ENCODE measurements at regions not wholly inside any gene's neighbourhood (a gene's known extent, or its start where the extent isn't known, plus 50 kb on each side); places are given as distances from the start of the nearest gene placed in this dataset.

- Histone ChIP-seq H3K27me3 (ENCODE audit: control insufficient read depth, insufficient read depth, low read length) (no peaks in the 10 kb centered on the region), H3K4me1 (ENCODE audit: control insufficient read depth, insufficient read depth, low read length) (0 out of 2 replicates have a peak, but pooled peaks cover 2% of the 10 kb centered on the region), H2AFZ (replicated peaks; ENCODE audit: low read length, poor library complexity) (no peak overlapping the region), H2BK15ac (ENCODE audit: low read depth, low read length) (no peak overlapping the region), H3K18ac (ENCODE audit: low read depth, low read length) (no peak overlapping the region), H3K23ac (ENCODE audit: low read depth, low read length) (no peak overlapping the region), H4K91ac (ENCODE audit: insufficient read depth, low read depth, low read length) (no peak overlapping the region), H3K9me3 (ENCODE audit: control insufficient read depth, insufficient read depth, low read length) (no peaks in the 10 kb centered on the region), H3K9me1 (ENCODE audit: insufficient read depth, low read length) (no peaks in the 10 kb centered on the region), H3K4ac (ENCODE audit: low read depth, low read length) (no peak overlapping the region), H3K56ac (ENCODE audit: extremely low read depth, insufficient read depth, low read length) (no peak overlapping the region), H3K14ac (replicated peaks; ENCODE audit: low read depth, low read length) (no peak overlapping the region), H3K4me3 (ENCODE audit: insufficient read depth, low read depth, low read length) (no peak overlapping the region), H3K36me3 (ENCODE audit: control insufficient read depth, insufficient read depth, low read length) (no peaks in the 10 kb centered on the region), H2AK9ac (replicated peaks; ENCODE audit: low read depth, low read length, poor library complexity) (no peak overlapping the region), H2BK20ac (ENCODE audit: low read depth, low read length) (no peak overlapping the region), H3K27ac (ENCODE audit: insufficient read depth, low read length) (no peak overlapping the region), H4K5ac (ENCODE audit: low read depth, low read length) (no peak overlapping the region), H3K9ac (ENCODE audit: low read depth, low read length) (no peak overlapping the region), H3K79me1 (ENCODE audit: low read depth in 1 of 2, low read length in 2 of 2) (no peaks in the 10 kb centered on the region), H4K20me1 (ENCODE audit: insufficient read depth, low read length) (no peaks in the 10 kb centered on the region), H4K8ac (ENCODE audit: low read depth in 2 of 2, low read length in 2 of 2) (no peak overlapping the region), H3K4me2 (ENCODE audit: low read depth, low read length) (no peak overlapping the region), H2BK5ac (ENCODE audit: low read depth, low read length, poor library complexity, severe bottlenecking) (no peak overlapping the region), H2AK5ac (ENCODE audit: low read depth, low read length) (no peak overlapping the region), H2BK120ac (ENCODE audit: low read depth, low read length) (no peak overlapping the region)
- in situ Hi-C loops (cut with MboI; ENCODE audit: low sequenced_read_pairs) (no loop called here), dilution Hi-C loops (cut with HindIII; ENCODE audit: low sequenced_read_pairs, unreplicated experiment) (no loop called here), intact Hi-C loops (cut with micrococcal nuclease) (no loop called here)
- TF ChIP-seq CHD1 (IDR thresholded peaks at IDR 0.05; ENCODE audit: low read depth, low read length), result no peak
- no peak for TF ChIP-seq MAZ (IDR thresholded peaks at IDR 0.05; ENCODE audit: borderline replicate concordance, low read depth, low read length)
- no peak for TF ChIP-seq NFE2L2 (IDR thresholded peaks at IDR 0.05; ENCODE audit: low read depth, low read length)
- no peak for TF ChIP-seq RCOR1 (IDR thresholded peaks at IDR 0.05; ENCODE audit: insufficient replicate concordance, low read length)
- no peak for TF ChIP-seq ELK1 (IDR thresholded peaks at IDR 0.05; ENCODE audit: borderline replicate concordance, low read depth, low read length)
- no peak for TF ChIP-seq RFX5 (IDR thresholded peaks at IDR 0.05; ENCODE audit: low read depth, low read length)
- TF ChIP-seq POLR2A (IDR thresholded peaks at IDR 0.05; ENCODE audit: low read depth, low read length), result no peak
- TF ChIP-seq MAFK (IDR thresholded peaks at IDR 0.05; ENCODE audit: low read depth, low read length), result no peak
- no peak for TF ChIP-seq MXI1 (IDR thresholded peaks at IDR 0.05; ENCODE audit: borderline replicate concordance, low read depth, low read length)
- TF ChIP-seq CEBPB (IDR thresholded peaks at IDR 0.05; ENCODE audit: low read depth, low read length), result no peak
- no peak for DNase-seq
- ChIA-PET POLR2A (ENCODE audit: unreplicated experiment) (no interaction called here), CTCF (interaction anchor here (0.5 kb wide), 1 partner anchor 22 kb away, joined by 3 read pairs; no protein-coding TSS in a partner anchor)
- no CpG with 5 or more reads among the region's 3 CpGs for WGBS, 2 experiments (ENCODE audit: extremely low coverage in 2 of 2, insufficient read length in 1 of 2)
- ATAC-seq (ENCODE audit: low read depth), result no peak
- BruUV-seq (replicated peaks), result no TSS peak
Observed at GRCh38 chr12:93009533-93009932, 80.4 kb upstream of the EEA1 start.

Data from IMR-90 (cell line).